ENCODE measurements at regions not wholly inside any gene's neighbourhood (a gene's known extent, or its start where the extent isn't known, plus 50 kb on each side); places are given as distances from the start of the nearest gene placed in this dataset.
"Not testable (repeated sequence)": the region's sequence is repeated elsewhere in the genome, so short reads cannot be mapped to it uniquely, and the experiment has no call there.

GRCh38 chr3:22720596-22720995 lies 482.5 kb upstream of the UBE2E2 start:
- DNase-seq: no peak

GRCh38 chr3:22724420-22724819 lies 478.7 kb upstream of the UBE2E2 start:
- no peak for DNase-seq

- no peak for DNase-seq
These were observed 474.7 kb upstream of the UBE2E2 start for GRCh38 chr3:22728406-22728805.

- no peak for DNase-seq
These were observed 473.9 kb upstream of the UBE2E2 start for GRCh38 chr3:22729212-22729611.

GRCh38 chr3:22729981-22730380 lies 473.1 kb upstream of the UBE2E2 start:
- no peak for DNase-seq

- no peak for DNase-seq
These were observed 472.4 kb upstream of the UBE2E2 start for GRCh38 chr3:22730701-22731100.

GRCh38 chr3:22731901-22732300 lies 471.2 kb upstream of the UBE2E2 start:
- DNase-seq: no peak

- DNase-seq: no peak
These were observed 470.5 kb upstream of the UBE2E2 start for GRCh38 chr3:22732641-22733040.

GRCh38 chr3:22734207-22734606 lies 468.9 kb upstream of the UBE2E2 start:
- no peak for DNase-seq

- DNase-seq: no peak
These were observed 468.4 kb upstream of the UBE2E2 start for GRCh38 chr3:22734756-22735155.

- DNase-seq: no peak
These were observed 467.8 kb upstream of the UBE2E2 start for GRCh38 chr3:22735373-22735772.

GRCh38 chr3:22743386-22743785 lies 459.7 kb upstream of the UBE2E2 start:
- DNase-seq: not testable (repeated sequence)

GRCh38 chr3:22745321-22745720 lies 457.8 kb upstream of the UBE2E2 start:
- DNase-seq: no peak

GRCh38 chr3:22746221-22746620 lies 456.9 kb upstream of the UBE2E2 start:
- no peak for DNase-seq

GRCh38 chr3:22748453-22749045 lies 454.6 kb upstream of the UBE2E2 start:
- DNase-seq: no peak

- DNase-seq: no peak
These were observed 443.4 kb upstream of the UBE2E2 start for GRCh38 chr3:22759636-22760310.

GRCh38 chr3:22765679-22766078 lies 437.4 kb upstream of the UBE2E2 start:
- no peak for DNase-seq

GRCh38 chr3:22777834-22778233 lies 425.3 kb upstream of the UBE2E2 start:
- no peak for DNase-seq

- no peak for DNase-seq
These were observed 423.4 kb upstream of the UBE2E2 start for GRCh38 chr3:22779737-22780136.

GRCh38 chr3:22792533-22792932 lies 410.6 kb upstream of the UBE2E2 start:
- no peak for DNase-seq

GRCh38 chr3:22795917-22796316 lies 407.2 kb upstream of the UBE2E2 start:
- DNase-seq: no peak

GRCh38 chr3:22798461-22798860 lies 404.7 kb upstream of the UBE2E2 start:
- DNase-seq: no peak

GRCh38 chr3:22819209-22819608 lies 383.9 kb upstream of the UBE2E2 start:
- no peak for DNase-seq

GRCh38 chr3:22835041-22835440 lies 368.1 kb upstream of the UBE2E2 start:
- DNase-seq: no peak

GRCh38 chr3:22836131-22836530 lies 367.0 kb upstream of the UBE2E2 start:
- DNase-seq: no peak
